ENCODE measurements at regions not wholly inside any gene's neighbourhood (a gene's known extent, or its start where the extent isn't known, plus 50 kb on each side); places are given as distances from the start of the nearest gene placed in this dataset.

DNA sequence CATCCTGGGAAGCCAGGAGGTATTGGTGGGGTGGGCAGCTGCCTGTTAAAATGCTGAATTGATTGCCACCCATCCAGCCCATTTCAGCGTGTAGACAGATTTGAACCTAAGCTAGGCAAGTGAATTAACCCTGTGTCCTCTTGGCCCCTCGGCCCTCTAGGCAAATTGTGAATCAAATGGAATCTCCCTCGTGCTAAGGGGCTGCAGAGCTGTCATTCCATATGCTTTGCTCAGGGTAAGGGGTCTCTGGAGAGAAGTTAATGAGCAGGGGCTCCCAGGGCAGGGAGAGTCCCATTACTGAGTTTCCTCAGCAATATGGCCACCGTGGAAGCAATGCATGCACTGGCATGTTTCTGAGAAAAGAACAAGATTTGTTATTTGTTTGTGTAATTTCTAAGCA is 117.7 kb upstream of the RCN1 start:
- no peak for ATAC-seq
- TF ChIP-seq CSDC2 (CRISPR knock-in tag; IDR thresholded peaks at IDR 0.05), result no peak

DNA sequence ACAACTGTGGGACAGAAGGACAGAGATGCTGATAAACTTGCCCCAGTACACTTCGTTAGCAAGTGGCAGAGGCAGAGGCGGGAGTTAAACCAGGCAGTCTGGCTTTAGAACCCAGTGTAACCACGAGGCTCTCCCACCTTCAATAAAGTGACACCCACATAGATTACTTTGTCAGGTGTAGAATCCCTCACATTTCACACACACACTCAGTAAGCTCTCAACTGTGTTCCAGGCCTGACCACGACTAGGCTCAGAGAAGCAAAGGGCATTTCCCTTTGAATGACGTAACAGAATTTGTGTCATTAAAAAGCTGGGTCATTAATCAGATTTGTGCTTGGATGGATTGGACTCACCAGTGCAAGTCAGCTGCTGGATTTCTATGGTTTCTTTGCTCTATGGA is 118.3 kb upstream of the RCN1 start:
- TF ChIP-seq ZNF565 (CRISPR knock-in tag; conservative IDR thresholded peaks at IDR 0.05; ENCODE audit: low read depth) (no peak), ARNTL (CRISPR knock-in tag; IDR thresholded peaks at IDR 0.05; ENCODE audit: borderline replicate concordance, low read depth) (no peak), ZFP3 (CRISPR knock-in tag; IDR thresholded peaks at IDR 0.05) (no peak), ZNF8 (CRISPR knock-in tag; IDR thresholded peaks at IDR 0.05) (no peak), TOX (CRISPR knock-in tag; IDR thresholded peaks at IDR 0.05; ENCODE audit: borderline replicate concordance) (no peak), ZNF70 (CRISPR knock-in tag; IDR thresholded peaks at IDR 0.05) (no peak), ISL1 (CRISPR knock-in tag; IDR thresholded peaks at IDR 0.05) (no peak), GLIS3 (CRISPR knock-in tag; IDR thresholded peaks at IDR 0.05) (no peak), BACH2 (CRISPR knock-in tag; IDR thresholded peaks at IDR 0.05; ENCODE audit: borderline replicate concordance) (no peak), RARB (CRISPR knock-in tag; IDR thresholded peaks at IDR 0.05) (no peak), ZFP30 (CRISPR knock-in tag; IDR thresholded peaks at IDR 0.05) (no peak), ESRRG (CRISPR knock-in tag; IDR thresholded peaks at IDR 0.05) (no peak), TCF4 (CRISPR knock-in tag; IDR thresholded peaks at IDR 0.05; ENCODE audit: borderline replicate concordance) (no peak), SNAI2 (CRISPR knock-in tag; IDR thresholded peaks at IDR 0.05) (no peak)
- TF ChIP-seq, protein P1, sequence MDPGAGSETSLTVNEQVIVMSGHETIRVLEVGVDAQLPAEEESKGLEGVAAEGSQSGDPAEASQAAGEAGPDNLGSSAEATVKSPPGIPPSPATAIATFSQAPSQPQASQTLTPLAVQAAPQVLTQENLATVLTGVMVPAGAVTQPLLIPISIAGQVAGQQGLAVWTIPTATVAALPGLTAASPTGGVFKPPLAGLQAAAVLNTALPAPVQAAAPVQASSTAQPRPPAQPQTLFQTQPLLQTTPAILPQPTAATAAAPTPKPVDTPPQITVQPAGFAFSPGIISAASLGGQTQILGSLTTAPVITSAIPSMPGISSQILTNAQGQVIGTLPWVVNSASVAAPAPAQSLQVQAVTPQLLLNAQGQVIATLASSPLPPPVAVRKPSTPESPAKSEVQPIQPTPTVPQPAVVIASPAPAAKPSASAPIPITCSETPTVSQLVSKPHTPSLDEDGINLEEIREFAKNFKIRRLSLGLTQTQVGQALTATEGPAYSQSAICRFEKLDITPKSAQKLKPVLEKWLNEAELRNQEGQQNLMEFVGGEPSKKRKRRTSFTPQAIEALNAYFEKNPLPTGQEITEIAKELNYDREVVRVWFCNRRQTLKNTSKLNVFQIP (CRISPR knock-in tag; IDR thresholded peaks at IDR 0.05; ENCODE audit: borderline replicate concordance, low read depth), result no peak
- TF ChIP-seq, protein P2, sequence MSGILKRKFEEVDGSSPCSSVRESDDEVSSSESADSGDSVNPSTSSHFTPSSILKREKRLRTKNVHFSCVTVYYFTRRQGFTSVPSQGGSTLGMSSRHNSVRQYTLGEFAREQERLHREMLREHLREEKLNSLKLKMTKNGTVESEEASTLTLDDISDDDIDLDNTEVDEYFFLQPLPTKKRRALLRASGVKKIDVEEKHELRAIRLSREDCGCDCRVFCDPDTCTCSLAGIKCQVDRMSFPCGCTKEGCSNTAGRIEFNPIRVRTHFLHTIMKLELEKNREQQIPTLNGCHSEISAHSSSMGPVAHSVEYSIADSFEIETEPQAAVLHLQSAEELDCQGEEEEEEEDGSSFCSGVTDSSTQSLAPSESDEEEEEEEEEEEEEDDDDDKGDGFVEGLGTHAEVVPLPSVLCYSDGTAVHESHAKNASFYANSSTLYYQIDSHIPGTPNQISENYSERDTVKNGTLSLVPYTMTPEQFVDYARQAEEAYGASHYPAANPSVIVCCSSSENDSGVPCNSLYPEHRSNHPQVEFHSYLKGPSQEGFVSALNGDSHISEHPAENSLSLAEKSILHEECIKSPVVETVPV (CRISPR knock-in tag; IDR thresholded peaks at IDR 0.05), result no peak
- TF ChIP-seq, protein P3, sequence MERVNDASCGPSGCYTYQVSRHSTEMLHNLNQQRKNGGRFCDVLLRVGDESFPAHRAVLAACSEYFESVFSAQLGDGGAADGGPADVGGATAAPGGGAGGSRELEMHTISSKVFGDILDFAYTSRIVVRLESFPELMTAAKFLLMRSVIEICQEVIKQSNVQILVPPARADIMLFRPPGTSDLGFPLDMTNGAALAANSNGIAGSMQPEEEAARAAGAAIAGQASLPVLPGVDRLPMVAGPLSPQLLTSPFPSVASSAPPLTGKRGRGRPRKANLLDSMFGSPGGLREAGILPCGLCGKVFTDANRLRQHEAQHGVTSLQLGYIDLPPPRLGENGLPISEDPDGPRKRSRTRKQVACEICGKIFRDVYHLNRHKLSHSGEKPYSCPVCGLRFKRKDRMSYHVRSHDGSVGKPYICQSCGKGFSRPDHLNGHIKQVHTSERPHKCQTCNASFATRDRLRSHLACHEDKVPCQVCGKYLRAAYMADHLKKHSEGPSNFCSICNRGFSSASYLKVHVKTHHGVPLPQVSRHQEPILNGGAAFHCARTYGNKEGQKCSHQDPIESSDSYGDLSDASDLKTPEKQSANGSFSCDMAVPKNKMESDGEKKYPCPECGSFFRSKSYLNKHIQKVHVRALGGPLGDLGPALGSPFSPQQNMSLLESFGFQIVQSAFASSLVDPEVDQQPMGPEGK (CRISPR knock-in tag; IDR thresholded peaks at IDR 0.05; ENCODE audit: borderline replicate concordance), result no peak
- TF ChIP-seq, protein P4, sequence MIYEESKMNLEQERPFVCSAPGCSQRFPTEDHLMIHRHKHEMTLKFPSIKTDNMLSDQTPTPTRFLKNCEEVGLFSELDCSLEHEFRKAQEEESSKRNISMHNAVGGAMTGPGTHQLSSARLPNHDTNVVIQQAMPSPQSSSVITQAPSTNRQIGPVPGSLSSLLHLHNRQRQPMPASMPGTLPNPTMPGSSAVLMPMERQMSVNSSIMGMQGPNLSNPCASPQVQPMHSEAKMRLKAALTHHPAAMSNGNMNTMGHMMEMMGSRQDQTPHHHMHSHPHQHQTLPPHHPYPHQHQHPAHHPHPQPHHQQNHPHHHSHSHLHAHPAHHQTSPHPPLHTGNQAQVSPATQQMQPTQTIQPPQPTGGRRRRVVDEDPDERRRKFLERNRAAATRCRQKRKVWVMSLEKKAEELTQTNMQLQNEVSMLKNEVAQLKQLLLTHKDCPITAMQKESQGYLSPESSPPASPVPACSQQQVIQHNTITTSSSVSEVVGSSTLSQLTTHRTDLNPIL (CRISPR knock-in tag; IDR thresholded peaks at IDR 0.05; ENCODE audit: low read depth), result no peak
- ATAC-seq, result no peak

DNA sequence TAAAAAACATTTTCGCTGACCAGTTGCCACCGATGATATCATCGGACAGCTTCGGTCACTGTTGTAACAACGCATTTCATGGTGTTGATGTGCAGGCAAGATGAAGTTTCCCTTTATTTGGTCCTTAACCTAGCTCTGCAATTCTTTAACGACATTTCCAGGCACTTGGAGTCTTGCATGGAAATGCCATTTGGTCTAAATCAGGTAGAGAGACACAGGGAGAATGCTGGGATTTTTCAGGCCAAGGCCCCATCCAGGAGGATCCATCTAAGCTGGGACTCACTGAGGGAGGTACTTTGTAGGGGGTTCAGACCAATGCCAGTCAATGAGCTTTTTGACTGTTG is 121.5 kb upstream of the RCN1 start:
- TF ChIP-seq ARNTL (CRISPR knock-in tag; IDR thresholded peaks at IDR 0.05; ENCODE audit: borderline replicate concordance, low read depth), result no peak
- TF ChIP-seq, protein P3 (CRISPR knock-in tag; IDR thresholded peaks at IDR 0.05; ENCODE audit: borderline replicate concordance), result no peak
- TF ChIP-seq RARB (CRISPR knock-in tag; IDR thresholded peaks at IDR 0.05), result no peak
- TF ChIP-seq ISL1 (CRISPR knock-in tag; IDR thresholded peaks at IDR 0.05), result no peak
- no peak for TF ChIP-seq CSDC2 (CRISPR knock-in tag; IDR thresholded peaks at IDR 0.05)
- no peak for TF ChIP-seq TOX (CRISPR knock-in tag; IDR thresholded peaks at IDR 0.05; ENCODE audit: borderline replicate concordance)
- no peak for TF ChIP-seq ZNF565 (CRISPR knock-in tag; conservative IDR thresholded peaks at IDR 0.05; ENCODE audit: low read depth)
- peak; percentile 65 for ATAC-seq

DNA sequence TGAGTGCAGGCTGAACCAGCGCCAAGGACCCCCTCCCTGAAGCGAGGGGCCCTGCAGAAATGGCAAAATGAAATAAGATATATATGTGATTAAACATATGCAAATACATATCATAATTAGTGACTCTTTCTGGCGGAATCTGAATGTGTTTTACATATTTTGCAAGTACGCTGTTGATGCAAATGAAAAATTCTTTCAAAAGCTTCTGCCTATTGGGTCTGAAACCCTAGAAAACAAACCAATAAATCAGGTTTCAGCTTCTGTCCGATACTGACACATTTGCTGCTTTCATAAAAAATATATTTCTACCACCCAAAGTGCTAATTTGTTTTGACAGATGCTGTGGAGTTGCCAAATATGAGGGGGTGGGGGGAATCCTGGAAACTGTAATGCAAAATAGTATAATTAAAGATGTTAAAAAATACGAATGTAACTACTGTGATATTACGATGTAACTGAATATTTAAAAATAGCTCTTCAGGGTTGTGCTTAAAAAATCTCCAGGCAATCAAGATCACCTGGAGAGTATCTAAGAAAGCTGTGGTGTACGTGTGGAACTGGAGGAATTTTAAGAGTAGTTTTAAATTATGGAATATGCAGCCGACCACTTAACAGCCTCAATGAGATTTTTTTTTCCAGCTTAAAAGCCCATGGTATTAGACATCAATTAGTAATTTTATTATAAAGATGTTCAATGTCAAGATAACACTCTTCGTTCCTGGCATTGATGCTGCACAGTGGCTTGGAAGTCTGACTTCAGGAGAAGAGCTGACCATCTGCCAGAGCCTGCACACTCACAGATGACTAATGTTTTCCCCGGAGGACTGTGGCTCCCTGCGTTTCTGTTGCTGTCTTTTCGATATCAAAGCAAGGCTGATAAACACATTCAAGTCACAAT is 122.2 kb upstream of the RCN1 start:
- TF ChIP-seq TCF4 (CRISPR knock-in tag; IDR thresholded peaks at IDR 0.05; ENCODE audit: borderline replicate concordance), result peak; percentile 59; the same call in 1 of the 2 replicates
- no peak for TF ChIP-seq RARB (CRISPR knock-in tag; IDR thresholded peaks at IDR 0.05)
- TF ChIP-seq ISL1 (CRISPR knock-in tag; IDR thresholded peaks at IDR 0.05), result peak; percentile 90
- TF ChIP-seq, protein P3 (CRISPR knock-in tag; IDR thresholded peaks at IDR 0.05; ENCODE audit: borderline replicate concordance), result peak; percentile 53; the same call in 1 of the 2 replicates
- peak; percentile 94 for ATAC-seq
